HL-60/S4 treated with retinoic acid at 250 ng/mL for 4 days and 3 days (cell line): ENCODE measurements at regions not wholly inside any gene's neighbourhood (a gene's known extent, or its start where the extent isn't known, plus 50 kb on each side); places are given as distances from the start of the nearest gene placed in this dataset.

Experiments used
- in situ Hi-C: fragments of 300-500 bp; cut with MboI; formaldehyde crosslinking; loops from 2 replicates; pipeline ENCODE4 v1.7.0; 2022; ENCODE audit warnings: low sequenced_read_pairs

DNA sequence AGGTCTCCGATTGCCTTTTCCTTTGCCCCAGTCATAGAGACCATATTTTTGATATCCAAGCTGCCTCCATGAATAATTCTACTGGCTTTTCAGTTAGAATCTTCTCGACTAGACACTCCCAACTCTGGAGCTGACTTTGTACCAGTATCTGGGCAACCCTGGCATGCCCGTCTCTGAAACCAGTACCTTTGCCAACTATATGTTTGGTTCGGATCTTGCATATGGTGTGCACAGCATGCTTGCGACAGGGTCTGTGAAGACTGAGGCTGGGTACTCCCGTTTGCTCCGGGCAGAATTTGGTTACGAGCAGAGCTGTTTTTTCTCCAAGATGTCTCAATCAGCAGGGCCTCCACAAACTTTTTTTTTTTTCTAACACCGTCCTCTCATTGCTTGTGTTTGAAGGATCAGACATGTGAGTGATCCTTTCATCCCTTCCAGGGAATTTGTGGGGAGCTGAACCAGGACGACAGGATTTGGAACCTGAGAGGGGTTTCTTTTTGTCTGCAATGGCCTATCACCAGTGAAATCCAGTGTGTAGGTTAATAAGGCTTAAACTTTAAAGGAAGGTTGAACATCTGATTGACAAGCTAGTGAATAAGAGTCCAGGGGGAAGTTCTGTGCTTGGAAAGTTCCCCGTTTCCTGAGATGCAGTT is 322.3 kb downstream of the MYCN start:
- in situ Hi-C loops: no loop called here

DNA sequence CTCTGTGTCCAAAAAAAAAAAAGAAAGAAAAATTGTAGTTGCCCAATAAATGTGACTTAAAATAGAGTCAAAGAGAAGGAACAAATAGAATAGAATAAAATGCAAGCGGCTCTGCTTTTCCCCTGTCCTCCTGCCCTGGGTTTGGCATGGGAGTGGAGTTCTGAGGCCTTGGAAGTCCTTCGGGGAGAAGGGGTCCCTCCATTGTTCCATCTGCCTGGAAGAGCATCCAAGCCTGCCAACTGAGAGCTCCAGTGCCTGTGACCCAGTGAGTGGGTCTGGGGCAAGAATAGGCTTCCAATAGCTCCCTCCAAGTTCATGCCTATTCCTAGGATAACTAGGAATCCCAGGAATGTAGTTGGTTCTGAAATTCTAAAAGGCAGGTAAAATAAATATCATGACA is 321.4 kb downstream of the MYCN start:
- in situ Hi-C loops: no loop called here

DNA sequence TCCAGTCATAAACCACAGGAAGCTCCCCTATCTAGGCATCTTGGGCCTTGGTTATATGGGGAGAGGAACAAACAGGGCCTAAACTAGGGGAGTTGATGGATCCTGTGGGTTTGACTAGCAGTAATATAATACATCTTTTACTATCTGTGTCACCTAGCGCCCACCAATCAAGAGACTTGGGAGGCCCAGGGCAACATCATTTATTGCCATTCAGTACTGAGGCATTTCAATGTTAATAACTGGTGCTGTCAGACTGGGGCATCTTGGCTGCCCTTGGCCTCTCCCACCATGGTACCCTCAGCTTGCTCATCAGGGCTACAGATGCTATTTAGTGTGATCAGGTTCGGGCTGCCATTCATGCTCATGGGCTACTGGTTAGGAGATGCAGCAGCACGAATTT is 320.7 kb downstream of the MYCN start:
- in situ Hi-C loops: no loop called here

DNA sequence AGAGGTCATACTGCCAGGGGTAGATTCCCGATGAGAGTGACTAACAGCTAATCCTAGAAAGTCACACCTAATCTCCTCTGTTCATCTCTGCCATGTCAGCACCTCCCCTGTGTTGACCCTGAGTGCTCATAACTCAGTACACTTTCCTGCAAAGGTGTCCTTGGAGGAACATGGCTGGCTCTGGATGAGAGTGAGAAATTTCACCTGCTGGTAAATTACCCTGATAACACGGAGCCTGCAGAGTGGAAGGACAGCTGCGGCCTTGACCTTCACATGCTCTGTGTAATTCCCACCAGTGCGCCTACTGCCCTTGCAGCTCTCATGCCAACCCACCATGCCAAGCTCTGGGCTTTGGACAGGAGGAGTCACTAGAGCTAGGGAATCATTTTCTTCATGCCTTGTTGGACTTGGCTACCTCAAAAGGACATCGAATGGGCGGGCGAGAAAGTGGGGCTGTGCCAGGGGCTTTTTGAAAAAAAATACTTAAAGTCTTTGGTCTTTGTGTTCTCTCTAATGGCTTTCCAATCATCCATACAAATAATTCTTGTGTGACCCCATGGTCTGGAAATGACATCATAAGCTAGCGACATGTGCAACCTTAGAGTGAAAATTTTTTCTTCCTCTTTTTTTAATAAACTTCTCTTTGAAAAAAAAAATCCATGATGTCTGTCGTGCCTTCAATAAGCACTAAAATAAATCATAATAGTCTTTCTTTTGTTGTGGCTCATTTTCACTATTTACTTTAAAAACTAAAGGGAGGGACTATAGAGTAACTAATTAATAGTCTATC is 319.9 kb downstream of the MYCN start:
- in situ Hi-C loops: no loop called here

DNA sequence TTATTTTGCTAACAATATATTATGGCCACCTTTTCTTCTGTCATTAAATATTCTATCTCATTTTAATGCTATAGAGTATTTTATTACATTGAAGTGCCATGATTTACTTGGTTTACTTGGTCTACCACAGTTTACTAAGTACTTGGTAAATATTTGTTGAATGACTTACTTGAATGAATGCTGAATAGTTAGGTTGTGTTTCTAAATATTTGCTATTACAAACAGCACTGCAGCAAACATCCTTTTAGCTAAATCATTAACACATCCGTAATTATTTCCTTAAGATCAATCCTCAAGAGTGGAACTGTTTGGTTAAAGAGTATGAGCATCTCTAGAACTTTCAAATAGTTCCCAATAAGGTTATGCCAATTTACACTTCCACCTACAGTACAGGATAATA is 318.7 kb downstream of the MYCN start:
- in situ Hi-C loops: no loop called here

DNA sequence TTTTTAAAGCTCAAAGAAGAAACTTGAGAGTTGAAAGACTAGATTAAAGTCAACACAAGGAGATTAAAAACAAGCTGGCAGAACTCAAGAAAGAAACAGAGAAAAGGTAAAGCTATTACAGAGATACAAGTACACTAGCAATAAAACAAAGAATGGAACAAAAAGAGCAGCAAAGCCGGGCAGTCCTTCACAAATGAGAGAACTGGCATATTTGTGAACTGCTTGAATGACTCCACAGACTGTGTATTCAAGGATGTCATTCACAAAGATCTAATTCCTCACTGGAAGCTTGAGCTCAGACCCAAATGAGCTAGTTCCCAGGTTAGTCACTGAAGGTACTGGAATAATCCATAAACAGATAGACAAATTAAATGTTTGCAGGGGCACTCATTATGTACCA is 318.0 kb downstream of the MYCN start:
- in situ Hi-C loops: no loop called here

DNA sequence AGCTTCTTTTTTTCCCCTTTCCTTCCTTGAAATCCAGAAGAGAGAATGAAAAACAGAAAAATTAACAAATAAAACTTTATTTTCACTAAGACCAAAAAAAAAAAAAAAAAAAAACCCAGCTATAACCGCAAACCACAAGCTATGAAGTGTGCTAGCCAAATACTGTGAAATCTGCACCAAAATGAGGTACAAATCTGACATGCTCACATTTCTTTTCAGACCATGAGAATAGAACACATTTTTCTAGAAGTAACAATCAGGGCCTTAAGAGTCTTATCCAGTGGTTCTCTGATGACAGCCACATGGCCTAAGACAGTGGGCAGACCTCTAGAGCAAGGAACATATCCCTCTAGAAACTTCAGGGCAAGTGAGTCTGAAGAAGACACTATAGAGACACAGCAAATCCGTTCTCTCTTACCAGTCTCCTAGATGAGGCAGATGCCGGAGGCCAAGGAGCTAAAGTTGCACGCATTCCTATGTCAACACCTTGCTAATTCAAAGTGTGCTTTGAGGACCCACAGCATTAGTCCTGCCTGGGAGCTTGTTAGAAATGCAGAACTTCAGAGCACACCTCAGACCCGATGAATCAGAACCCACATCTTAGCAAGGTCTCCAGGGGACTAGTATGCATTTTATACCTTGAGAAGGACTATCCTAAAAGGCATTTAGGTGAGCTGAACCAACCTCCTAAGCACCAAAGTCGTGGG is 317.1 kb downstream of the MYCN start:
- in situ Hi-C loops: no loop called here

DNA sequence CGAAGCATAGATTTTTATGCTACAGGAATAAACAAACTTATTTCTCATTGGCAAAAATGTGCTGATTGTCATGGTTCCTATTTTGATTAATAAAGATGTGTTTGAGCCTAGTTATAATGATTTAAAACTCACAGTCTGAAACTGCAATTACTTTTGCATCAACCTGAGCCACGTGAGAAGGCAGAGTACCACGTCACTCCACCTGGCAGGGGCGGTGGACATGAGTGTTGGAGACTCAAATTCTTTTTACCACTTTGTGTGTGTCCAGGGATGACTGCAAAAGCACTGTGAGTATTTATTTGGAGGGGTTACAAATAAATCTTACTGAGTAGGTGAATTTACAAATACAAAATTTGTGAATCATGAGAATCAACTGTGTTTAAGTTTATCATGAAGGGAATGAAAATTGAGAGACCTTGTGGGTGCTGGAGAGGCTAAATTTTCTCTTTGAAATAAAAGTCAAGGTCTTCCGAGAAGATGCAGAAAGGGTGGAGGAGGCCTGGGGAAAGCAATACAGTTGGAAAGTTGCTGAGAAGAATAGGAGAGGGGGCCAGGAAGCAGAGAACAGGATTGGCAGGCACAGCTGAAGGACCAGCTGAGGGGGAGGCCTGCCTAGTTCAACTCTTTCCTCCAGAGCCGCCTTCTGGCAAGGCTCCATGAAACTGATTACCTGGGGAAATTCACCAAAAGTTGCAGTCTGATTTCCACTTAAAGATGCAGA is 316.4 kb downstream of the MYCN start:
- in situ Hi-C loops: no loop called here

DNA sequence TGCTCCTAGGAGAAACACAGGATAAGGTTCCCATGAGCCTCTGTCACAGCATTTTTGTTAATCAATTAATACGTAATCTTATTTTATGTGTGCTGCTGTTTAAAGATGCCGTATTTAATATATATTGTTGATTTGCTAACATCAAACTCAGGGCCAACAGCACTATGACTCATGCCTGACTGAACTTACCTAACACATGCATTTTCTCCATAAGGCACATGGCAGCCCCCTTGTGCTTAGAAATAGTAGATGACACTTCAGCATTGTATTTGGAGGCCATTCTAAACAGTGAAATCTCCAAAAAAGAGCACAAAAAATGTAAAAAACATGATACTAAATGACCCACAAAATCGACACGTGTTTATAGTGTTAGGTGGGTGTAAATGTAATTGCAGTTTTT is 314.8 kb downstream of the MYCN start:
- in situ Hi-C loops: no loop called here

DNA sequence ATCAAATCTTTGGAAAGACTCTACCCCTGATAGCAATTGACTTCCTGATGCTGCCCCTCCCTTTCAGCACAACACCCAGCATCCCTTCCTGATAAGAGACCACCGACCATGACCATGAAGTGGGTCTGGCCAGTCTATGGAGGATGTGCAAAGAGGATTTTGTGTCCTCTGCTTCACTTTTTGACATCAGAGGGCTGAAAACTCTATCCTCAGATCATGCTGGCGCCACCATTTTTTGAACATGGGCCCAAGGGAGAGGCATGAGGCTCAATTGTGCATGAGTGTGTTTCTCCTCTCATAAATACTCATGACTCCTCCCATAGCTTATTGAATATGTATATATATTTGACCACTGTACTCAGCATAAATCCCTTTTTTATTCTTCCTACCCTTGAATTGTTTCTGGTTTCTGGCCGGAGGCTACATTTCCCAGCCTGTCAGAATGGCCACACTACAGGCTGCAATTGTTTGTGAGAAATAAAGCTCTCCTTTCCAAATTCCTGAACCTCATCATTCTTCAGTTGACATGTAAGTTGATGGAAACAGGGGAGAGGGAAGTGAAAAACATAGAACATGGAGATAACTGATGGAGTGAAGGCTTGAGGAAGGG is 314.1 kb downstream of the MYCN start:
- in situ Hi-C loops: no loop called here

DNA sequence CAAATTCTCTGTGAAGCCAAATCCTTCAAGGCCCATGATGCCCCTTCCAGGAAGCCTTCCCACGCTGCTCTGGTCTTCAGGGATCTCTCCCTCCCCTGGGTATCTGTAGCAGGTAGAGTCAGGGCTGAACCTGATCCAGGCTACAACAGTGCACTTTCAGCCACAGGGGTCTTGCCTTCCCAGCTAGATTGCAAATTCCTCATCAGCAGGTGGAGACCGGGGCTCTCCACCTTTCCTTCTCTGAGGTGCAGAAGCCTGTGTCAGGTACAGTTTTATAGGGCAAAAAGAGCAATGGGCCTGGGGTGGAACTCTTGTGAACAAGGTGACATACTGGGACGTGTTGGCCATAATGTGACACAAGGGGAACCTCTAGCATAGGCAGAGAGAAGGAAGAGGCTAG is 312.9 kb downstream of the MYCN start:
- in situ Hi-C loops: no loop called here

DNA sequence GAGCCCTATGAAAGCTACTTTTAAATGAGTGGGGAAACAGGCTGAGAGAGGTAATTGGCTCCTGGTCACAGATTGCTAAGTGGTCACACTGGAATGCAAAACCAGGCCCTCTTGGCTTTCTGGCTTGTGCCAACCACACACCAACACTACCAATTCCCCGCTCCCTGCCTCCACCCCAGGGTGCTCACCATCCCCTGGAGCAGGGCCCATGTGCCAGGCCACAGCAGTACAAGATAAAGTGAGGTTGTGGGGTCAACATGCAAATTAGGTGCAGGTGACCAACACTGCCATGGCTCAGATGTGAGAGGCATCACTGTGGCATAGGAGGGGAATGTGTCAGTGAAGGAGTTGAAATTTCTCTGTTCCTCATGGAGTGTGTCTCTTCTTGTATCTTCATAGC is 312.5 kb downstream of the MYCN start:
- in situ Hi-C loops: no loop called here

DNA sequence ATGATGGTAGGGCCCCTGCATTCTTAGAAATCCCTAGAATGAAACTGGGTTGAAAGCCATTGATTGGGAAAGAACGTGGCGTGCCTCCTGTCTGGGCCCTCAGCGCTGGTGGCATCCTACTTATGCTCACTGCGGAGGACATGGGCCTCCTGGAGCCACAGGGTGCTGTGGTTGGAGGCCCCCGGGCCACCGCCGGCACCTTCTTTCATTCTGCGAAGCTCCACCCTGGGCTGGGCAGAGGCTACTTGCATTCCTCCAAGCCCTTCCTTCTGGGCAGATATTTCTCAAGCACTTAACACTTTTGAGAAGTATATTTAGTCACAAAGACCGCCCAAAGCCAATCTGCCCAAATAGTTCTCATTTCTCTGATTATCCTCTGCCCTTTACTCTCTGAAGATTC is 311.9 kb downstream of the MYCN start:
- in situ Hi-C loops: no loop called here

DNA sequence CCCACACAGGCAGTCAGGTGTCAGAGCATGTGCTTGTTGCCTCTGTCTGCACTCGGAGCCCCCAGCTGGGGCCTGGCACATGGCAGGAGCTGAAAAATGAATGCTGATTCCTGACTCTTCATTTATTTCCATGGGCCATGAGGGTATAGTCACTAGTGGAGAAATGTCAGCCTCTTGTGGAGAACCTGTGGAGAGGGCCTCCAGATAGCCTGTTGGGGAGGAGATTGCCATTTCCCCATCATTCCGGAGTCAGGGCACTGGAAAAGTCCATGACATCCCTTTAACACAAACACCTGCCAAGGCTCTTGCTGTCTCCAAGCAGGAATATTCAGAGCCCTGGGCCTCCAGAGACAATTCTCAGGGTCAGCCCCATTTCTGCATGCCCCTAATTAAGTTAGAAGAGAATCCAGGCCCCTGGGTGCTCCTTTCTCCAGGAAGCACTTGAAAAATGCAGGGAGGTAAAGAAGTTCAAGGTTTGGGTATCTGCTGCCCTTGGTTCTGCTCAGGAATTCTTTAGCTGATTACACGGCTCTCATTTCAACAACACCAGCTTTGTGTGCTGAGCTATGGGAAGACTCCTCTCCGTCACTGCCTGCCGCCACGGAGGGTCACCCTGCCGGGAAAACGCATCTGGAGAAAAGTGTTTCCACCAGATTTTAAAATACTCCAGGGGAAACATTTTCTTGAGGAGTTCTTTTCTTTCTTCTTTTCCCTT is 311.3 kb downstream of the MYCN start:
- in situ Hi-C loops: no loop called here

DNA sequence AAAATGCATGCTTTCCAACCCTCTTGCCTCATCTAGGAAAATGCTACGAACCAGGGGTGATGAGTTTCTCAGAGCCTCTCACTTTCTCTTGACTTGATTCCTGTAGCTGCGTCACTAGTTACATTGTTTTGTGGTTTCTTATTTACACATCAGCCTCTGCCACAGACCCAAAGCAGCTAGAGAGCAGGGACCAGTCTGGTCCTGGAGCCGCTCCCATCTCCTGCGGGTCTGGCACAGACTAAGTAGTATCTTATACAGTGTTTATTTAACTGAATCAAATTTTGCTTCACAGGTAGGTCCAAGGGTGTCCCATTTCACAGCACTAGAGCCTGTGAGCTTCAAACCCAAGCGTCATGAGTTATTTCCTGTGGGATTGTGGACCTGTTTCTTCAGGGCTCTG is 310.5 kb downstream of the MYCN start:
- in situ Hi-C loops: no loop called here

DNA sequence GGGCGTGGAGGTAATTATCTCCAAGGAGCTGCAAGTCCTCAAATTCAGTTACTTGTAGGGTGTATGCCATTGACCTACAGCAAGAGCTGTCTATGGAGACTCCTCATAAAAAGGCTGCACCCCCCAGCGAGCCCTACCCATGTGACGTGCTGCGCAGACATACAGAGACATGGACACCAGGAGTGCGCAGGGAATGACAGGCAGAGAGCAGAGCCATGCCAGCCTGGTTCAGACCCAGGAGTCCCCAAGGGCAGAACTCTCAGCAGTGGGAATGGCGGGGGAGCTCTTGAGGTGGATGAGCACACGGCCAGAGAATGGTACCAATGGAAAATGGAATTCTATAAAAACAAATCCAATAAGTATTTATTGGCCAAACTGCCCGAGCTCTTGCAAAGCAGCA is 310.1 kb downstream of the MYCN start:
- in situ Hi-C loops: no loop called here

DNA sequence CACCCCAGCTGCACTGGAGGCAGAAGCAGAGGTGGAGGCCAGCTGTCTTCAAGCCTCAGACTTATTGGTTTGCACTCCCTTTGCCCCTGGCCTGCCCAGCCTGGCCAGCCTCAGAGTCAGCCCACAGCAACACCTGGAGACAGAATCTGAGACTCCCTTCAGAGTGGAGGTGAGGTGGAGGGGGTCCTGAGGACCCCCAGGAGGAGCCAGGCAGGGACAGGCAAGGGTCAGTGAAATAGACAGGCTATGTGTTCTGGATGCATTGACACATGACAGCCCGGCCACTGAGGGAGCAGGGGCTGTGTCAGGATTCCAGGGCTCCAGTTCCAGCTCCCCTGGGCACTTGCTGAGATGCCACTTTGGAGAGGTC is 309.7 kb downstream of the MYCN start:
- in situ Hi-C loops: no loop called here

DNA sequence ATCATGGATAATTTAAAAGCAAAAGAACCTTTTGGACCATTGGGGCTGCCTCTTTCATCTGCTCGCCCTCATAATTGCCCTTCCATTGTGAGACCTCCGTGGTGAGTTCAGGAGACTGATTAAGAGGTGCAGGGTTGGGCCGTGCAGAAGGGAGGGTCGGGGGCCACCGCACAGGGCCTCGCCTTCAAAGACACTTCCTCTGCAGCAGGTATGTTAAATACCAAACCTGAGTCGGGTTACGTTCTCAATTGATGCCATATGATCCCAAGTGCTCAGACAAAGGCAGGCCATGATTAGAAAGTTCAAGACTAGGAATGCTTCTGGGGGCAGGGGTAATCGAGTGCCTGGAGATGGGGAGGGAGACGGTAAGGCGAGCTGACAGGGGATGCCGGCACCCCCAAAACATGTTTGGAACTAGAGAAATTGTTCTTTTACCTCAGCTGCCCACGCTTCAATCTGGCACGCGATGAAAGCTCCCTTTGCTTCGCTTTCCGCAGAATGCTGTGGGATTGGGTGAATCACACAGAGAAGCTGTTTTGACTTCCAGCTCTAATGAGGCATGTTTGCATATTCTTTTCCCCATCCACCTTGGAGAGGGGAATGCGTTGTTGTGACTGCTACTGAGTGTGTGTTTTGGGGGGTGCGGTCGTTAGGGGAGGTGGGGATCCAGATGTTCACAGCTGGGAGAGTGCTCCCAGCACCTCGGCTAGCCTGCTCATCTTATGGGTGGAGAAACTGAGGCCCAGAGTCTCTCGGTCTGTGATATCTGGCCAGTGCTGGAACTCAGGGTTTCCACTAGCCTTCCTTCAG is 309.1 kb downstream of the MYCN start:
- in situ Hi-C loops: no loop called here

DNA sequence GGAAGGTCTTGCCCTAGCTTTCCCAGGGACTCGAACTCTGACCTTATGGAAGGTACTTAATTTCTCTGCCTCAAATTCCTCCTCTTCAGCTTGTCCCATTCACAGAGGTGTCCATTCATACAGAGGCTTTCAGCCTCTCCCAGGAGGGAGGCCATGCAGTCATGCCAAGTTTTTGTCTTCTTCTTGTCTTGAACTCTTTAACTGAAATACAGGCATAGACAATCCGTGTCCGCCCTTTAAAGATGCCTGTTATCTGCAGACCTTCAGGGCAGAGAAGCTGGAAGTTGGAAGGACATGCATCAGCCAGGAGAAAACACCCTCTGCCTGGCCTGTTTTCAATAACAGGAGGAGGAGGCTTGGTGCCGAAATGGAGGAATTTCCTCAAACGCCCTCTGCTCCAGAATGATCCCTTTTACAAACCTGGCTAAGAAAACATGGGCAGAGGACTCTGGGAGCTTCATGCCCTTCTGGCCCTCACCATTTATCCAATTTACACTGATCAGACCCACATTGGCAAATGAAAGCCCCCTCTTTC is 308.3 kb downstream of the MYCN start:
- in situ Hi-C loops: no loop called here
